GM19395 (cell line): ENCODE measurements at regions not wholly inside any gene's neighbourhood (a gene's known extent, or its start where the extent isn't known, plus 50 kb on each side); places are given as distances from the start of the nearest gene placed in this dataset.
A peak's percentile ranks its signal among the peaks of the same experiment; 100 is the strongest.
"Not testable (repeated sequence)": the region's sequence is repeated elsewhere in the genome, so short reads cannot be mapped to it uniquely, and the experiment has no call there.

Experiments used
- ATAC-seq: cut with Tn5 transposase; IDR thresholded peaks from one replicate; pipeline ENCODE4 v1.9.1; 2021; ENCODE audit warnings: mild to moderate bottlenecking, moderate library complexity; ENCODE audit not compliant: unreplicated experiment

DNA sequence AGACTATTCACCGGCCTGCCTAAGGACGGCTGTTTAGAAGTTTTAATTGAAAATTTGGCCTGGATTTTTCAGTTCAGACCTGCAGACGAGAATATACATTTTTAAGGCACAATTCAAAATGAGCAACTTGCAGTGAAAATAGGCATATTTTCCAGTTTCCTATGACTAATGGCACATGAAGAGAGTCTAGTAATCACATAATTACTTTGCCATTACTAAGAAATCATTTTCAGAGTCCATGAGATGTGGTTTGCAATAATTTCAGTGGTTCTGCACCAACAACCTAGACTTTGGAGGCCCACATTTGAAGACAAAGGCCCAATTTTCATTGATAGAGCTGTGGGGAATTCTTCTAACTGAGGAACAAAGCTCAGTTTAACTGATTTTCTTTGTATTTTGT lies 205.3 kb downstream of the SOX2 start:
- ATAC-seq, result no peak

DNA sequence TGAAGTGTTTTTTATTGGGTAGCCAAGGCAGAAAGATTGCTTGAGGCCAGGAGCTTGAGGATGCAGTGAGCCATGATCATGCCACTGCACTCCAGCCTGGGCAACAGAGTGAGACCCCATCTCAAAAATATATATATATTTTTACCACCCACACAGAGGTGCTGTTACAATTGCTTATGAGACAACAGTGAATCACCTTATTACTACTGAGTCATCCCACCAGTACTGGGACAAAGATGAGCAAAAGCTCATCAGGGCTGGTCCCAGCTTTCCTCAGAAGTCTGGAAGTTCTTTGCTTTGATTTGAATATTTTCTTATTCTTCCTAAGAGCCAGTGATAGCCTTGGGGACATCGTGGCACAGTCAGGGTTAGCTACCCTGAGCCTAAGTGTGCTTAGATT lies 207.7 kb downstream of the SOX2 start:
- no peak for ATAC-seq

DNA sequence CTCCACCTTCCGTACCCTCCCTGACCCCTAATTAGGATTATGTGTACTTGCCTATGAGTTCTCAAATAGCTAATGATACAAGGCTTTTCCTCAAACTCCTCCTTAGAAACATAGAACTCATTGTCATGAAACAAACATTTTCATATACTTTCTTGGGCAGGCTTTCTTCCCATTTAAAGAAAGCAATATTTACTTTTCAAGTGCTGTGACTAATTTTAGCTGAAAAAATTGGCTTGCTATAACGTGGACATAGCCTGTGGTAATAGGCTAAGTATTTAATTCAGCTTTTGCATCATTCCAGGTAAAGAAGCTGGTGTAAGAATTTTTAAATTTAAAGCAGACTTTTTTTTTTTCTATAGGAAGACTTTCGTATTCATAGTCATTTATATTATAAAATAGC lies 208.7 kb downstream of the SOX2 start:
- no peak for ATAC-seq

DNA sequence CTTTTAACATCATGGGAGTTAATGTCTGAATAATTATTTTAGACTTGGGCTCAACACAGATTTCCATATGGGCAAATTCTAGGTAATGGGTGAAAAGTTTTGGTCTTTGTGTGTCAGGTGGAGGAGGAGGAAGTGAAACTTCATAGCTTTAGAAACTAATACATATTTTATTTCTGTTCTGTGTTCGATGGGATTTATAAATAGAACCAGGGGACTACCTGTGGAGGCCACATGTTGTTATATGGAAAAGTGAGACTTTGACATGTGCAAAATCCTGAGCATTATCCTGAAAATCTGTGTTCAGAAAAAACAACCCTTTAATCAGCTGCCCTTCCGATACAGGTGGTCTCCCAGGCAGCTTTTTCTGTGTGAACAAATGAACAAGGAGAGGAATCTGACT lies 209.5 kb downstream of the SOX2 start:
- peak; percentile 94 for ATAC-seq

DNA sequence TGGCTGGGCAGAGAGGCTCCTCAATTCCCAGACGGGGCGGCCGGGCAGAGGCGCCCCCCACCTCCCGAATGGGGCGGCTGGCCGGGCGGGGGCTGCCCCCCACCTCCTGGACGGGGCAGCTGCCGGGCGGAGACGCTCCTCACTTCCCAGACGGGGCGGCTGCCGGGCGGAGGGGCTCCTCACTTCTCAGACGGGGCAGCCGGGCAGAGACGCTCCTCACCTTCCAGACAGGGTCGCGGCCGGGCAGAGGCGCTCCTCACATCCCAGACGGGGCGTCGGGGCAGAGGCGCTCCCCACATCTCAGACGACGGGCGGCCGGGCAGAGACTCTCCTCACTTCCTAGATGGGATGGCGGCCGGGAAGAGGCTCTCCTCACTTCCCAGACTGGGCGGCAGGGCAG lies 214.1 kb downstream of the SOX2 start:
- ATAC-seq, result not testable (repeated sequence)

DNA sequence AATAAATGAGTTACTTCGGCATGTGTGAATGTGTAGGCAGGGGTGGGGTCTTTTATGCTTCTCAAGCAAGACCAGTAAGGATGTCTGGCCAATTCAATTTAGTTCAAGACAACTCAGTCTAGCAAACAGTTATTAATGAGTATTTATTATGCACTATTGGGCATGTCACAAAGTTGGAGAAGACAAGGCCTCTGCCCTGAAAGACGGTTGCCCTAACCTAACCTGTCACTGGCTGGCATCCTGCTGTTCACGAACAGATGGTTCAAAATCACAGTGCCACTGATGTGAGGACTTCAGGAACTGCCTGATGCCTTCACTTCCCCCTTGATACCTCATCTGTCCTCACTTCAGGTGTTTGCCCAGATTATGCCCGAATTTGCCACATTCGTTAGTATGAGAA lies 217.8 kb downstream of the SOX2 start:
- no peak for ATAC-seq

DNA sequence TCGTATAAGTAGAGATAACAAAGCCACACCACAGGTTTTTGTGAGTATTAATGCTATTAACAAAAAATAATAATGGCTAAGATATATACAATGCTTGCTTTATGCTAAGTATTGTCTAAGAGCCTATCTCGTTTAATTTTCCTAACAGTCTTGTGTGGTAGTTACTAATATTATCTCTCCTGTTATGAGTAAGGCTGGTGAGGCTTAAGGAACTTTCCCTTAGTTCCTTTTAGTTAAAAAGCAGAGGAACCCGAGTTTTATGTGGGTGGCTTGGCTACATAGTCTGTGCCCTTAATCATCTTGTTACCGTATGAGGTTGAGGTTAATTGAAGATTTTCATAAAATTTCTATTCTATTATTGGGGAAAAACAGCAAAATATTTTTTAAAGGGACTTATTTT lies 218.4 kb downstream of the SOX2 start:
- ATAC-seq, result no peak

DNA sequence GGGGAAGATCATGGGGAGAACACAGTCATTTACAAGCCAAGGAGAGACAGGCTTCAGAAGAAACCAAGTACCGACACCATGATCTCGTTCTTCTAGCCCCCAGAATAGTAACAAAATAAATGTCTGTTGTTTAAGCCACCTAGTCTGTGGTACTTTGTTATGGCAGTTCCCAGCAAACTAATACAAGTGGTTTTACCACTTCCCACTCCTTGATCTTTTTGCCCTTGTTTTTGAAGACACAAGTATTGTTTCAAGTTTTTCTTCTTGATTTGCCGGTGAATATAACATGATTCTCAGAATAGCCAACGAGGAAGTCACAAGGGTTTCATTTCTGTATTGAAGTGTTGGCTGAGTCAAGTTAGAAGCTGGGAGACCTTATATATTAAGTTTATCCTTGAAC lies 220.3 kb downstream of the SOX2 start:
- peak; percentile 82 for ATAC-seq

DNA sequence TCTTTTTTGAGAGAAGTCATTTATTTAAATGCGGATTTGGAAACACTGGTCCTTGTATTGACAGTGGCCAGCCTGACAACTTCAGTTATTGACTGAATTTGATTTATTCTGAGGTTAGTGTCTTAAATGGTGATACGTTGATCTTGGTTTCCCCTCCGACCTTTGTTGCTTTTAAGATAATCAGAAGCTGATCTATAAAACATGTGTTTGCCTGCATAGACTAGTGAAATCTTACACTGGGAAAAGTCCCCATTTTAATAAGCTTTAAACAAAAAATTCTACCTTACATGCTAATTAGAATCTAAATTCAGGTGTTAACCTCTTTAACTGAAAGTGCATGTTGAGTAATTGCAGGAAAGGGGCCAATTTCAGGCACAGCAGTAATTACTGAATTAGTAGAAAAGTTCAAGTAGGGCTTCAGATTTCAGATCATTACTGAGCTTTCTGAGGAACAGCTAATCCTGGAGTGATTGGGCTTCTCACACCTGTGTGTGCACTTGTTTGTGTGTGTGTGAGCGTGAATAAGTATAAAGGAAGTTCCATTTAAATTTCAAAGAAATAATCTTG lies 221.4 kb downstream of the SOX2 start:
- ATAC-seq, result peak; percentile 40

DNA sequence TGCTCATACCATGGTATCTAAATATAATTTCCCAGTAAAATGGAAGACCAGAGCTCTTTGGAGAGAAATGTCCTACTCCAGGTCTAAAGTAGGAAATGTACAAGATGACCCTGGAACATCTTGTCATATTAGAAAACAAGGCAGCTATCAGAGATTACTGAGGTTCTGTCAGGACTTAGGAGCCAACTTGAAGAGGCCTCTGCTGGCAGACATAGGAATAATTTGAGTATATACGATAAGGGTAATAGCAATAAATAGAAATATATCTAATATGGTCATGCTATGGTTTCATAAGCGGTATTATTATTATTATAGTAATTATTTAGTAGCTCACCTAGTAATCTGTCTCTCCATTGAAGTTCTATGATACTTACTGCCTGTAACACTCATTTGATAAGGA lies 224.2 kb downstream of the SOX2 start:
- no peak for ATAC-seq

DNA sequence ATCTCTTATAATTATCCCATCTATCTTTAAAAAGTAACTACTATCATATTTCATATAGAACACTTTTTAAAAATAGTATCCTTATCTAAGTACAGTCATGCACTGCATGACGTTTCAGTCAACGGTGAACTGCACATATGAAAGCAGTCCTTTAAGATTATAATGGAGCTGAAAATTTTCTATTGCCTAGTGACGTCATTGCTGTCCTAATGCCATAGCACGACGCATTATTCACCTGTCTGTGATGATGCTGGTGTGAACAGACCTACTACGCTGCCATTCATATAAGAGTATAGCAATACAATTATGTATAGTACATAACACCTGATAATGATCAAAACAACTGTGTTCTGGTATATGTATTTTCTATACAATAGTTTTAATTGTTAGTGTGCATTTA lies 225.0 kb downstream of the SOX2 start:
- no peak for ATAC-seq

DNA sequence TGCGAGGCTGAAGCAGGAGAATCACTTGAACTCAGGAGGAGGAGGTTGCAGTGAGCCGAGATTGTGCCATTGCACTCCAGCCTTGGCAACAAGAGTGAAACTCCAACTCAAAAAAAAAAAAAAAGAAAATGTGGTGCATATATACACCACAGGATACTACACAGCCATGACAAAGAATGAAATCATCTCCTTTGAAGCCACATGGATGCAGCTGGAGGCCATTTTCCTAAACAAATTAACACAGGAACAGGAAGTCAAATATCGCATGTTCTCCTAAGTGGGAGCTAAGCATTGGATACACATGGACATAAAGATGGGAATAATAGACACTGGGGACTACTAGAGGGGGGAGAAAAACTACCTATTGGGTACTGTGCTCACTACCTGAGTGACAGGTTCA lies 226.9 kb downstream of the SOX2 start:
- not testable (repeated sequence) for ATAC-seq

DNA sequence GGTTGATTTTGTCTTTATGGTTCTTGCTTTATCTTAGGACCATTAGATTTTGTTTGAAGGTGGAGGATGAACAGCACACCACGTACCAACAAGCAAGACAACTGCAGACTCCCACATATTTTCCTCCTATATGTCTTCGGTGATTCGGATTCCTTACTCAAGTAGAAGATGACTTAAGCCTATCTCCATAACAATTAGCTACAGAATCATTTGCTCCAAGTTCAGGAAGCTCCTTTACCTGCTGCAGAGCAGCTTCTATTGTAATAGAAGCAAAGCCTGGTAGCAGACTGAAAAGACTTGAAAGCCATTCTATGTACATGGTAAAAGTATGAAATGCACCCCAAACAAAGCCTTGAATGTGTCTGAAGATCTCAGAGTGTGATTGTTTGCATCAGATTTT lies 229.0 kb downstream of the SOX2 start:
- peak; percentile 2 for ATAC-seq

DNA sequence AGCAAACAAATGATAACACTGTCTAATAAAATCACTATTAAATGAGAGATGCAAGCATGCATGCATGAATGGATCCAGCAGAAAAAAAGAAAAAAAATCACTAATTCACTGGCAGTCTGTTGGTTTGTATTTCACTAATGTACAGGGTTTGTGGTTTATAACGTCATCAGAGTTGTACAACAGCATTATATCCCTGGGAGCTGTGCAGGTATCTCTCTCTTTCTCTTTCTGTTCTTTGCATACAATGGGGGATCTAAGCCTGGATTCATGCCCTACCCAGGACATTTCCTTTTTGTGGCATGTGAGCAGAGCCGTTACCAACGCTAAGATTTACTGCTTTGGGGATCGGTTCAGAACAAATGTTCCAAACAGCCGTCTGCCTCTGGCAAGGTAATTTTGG lies 229.5 kb downstream of the SOX2 start:
- ATAC-seq, result peak; percentile 83

DNA sequence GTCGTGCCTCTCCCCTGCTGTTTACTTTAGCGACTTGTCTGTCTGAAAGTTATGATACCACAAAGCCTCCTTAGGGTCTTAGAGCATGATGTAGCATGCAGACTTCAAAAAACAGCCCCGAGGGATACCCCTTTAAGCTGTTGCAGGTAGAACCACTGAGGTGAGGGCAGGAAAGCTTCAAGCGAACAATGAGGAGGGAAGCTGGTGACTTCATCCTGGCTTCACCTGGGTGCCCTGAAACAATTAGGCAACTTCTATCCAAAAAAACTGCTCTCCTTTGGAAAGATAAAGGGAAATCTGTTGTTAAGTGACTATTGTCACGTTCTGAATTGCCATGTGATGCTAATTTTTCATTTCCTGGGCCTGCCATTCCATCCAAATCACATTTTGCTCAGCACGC lies 231.6 kb downstream of the SOX2 start:
- ATAC-seq, result no peak

DNA sequence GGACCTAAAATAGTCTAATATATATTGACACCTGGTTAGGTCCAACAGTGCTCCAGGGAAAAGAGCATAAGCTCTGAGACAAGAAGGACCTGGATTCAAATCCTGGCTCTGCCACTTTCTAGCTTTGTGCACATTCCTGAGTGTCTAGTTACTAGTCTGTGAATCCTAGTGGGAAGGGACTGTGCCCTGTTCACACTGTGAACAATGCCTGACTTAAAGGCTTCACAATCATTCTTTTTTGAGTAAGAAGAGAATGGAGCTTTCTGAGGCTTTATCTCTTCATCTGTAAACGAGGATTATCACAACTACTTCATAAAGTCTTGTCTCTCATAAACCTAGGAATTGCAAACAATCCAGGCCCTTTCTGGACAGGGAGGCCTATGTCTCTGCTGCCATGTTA lies 235.9 kb downstream of the SOX2 start:
- no peak for ATAC-seq

DNA sequence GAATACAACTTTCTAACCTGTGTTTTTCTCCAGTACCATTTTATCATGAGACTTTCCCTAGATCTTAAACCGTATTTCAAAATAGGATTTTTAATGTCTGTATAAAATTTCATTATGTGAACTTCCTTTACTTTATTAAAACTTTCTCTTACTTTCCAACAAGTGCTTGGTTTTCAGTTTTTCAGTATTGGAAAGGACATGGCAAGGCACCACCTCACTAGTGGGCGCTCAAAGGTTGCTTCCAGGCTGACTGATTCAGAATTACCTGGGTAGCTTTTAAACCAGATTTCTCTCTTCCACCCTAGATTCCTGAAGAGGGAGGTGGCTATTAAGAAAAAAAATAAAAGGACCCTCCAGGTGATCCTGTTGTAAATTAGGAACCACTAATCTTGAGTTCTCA lies 236.6 kb downstream of the SOX2 start:
- ATAC-seq, result no peak

DNA sequence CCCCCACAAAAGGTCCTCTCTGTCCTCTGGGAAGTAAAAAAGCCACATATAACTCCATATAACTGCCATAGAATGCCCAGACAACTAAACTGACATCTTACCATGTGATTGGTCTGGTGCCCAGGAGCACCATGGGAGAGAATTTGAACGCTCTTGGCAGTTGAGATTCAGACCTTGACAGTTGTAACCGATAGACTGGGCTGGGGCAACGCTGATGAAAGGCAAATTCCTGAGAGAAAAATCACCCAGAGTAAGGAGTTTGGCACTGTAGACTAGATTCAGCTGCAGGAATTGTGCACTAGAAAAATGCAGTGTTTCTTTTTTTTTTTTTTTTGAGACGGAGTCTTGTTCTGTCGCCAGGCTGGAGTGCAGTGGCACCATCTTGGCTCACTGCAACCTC lies 240.5 kb downstream of the SOX2 start:
- no peak for ATAC-seq

DNA sequence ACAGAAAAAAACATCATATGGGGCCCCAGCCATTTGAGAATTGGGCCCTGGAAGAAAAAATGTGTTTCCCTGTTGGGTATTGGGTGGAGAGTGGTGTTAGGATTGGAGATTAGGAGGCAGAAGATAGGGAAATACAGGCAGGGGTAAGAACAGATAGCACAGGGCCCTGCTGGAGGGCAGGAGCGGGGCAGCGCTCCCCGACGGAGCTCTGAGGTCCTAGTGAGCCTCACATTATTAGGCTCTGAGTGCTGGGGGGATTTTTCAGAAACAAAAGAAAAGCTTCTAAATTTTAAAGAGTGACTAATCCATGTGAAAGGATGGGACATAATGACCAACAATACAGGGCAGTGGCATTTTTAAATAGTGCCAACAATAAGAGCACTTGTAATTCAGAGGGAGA lies 241.2 kb downstream of the SOX2 start:
- ATAC-seq, result no peak

DNA sequence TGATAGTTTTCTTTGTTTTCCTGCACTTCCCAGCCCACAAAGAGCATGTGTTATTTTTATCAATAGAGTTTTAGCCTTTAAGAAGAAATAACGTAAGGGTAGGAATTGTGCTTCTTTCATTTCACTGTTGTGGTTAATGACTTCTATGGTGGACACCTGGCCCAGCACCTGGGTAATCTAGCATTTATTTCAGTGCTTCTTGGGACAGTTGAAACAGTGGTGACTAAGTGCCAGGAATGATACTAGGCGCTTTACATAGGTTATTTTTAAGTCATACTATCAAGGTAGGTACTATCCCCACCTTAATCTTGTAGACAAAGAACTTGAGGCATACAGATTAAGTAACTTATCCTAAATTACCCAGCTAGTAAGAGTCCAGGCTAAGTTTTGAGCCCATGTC lies 243.8 kb downstream of the SOX2 start:
- peak; percentile 57 for ATAC-seq

DNA sequence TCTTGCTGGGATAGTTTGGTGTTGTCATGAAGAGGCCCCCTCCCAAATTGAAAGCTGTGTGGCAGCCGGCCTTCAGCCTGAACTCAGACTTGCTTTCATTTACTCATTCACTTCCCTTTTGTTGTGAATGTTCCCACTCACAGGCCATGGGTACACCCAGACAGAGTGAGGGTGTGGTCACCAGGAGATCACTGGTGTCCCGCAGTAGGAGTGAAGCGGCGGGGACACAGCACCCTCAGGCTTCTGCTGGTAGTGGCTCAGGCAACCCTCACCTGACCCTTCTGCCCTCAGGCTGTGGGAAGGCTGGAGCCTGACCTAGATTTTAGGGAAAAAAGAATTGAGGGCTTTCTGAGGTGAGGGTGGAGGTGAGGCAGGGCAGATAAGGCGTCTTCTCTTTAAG lies 244.4 kb downstream of the SOX2 start:
- peak; percentile 47 for ATAC-seq

DNA sequence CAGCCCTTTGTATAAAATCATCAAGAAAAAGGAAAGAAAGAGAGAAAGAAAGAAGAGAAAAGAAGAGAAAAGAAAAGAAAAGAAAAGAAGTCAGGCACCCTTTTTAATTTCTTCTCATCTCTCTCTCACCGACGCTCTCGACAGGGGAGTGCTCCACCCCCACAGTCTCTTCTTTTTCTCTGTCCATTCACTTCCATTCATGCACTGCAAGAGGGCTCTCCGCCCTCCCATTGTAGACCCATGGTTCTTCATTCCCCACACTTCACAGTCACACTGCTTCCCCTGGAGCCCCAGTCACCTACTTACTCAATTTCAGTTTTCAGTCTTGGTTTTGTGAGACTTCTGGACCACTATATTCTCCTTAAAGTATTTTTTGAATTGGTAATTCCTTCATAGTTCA lies 254.7 kb downstream of the SOX2 start:
- no peak for ATAC-seq

DNA sequence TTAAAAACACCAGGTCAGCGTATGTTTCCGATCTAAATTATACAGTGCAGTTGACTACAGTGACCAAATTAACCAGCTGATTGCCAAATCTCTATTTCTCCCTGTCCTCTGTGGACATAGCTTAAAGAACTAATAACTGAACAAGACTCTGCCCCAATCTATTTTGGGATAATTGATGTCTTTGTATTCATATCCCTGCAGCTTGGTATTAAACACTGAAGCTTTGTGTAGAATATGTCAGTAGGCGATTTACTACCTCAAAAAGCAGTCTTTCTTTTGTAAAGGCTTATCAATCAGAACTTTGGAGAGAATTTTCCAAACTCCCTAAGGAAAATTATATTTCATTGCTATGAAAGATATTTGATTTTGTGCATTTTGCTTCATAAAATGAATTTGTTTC lies 258.2 kb downstream of the SOX2 start:
- no peak for ATAC-seq

DNA sequence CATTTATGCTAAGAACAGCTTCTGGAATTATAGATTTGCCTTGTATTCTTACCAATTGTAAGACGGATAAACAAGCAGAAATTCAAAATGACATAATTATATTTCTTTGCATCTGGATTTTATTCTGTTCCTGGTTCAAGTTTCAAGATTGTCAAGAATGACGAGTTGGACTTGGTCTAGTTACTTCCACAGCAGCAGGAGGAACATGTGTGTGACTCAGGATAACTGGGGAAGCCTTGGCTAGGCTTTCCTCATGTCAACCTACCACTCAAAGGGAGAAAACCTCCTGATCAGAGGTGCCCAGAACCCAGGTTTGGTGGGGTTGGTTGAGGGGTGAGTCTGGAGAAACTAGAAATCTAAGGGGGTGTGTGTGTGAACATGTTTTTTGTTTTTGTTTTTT lies 259.7 kb downstream of the SOX2 start:
- no peak for ATAC-seq
